ENCODE measurements at regions not wholly inside any gene's neighbourhood (a gene's known extent, or its start where the extent isn't known, plus 50 kb on each side); places are given as distances from the start of the nearest gene placed in this dataset.

GRCh38 chr9:108376140-108376539 lies 479.6 kb downstream of the ACTL7B start:
- H3K4me1 ChIP-seq (ENCODE audit: control insufficient read depth, insufficient read depth, low read length): no peaks in the 10 kb centered on the region
- H3K9ac ChIP-seq (ENCODE audit: low read depth, low read length): no peak overlapping the region
- H3K4me3 ChIP-seq (ENCODE audit: low read depth, low read length): no peak overlapping the region
- H3K36me3 ChIP-seq (ENCODE audit: control insufficient read depth, insufficient read depth, low read length): no peaks in the 10 kb centered on the region
- no peaks in the 10 kb centered on the region for H3K27me3 ChIP-seq (ENCODE audit: control insufficient read depth, insufficient read depth, low read length)
- no peaks in the 10 kb centered on the region for H3K9me3 ChIP-seq (ENCODE audit: control insufficient read depth, insufficient read depth, low read length)

- H3K36me3 ChIP-seq (ENCODE audit: control insufficient read depth, insufficient read depth, low read length): no peaks in the 10 kb centered on the region
- H3K4me1 ChIP-seq (ENCODE audit: control insufficient read depth, insufficient read depth, low read length): no peaks in the 10 kb centered on the region
- no peak overlapping the region for H3K9ac ChIP-seq (ENCODE audit: low read depth, low read length)
- no peaks in the 10 kb centered on the region for H3K27me3 ChIP-seq (ENCODE audit: control insufficient read depth, insufficient read depth, low read length)
- H3K9me3 ChIP-seq (ENCODE audit: control insufficient read depth, insufficient read depth, low read length): no peaks in the 10 kb centered on the region
- no peak overlapping the region for H3K4me3 ChIP-seq (ENCODE audit: low read depth, low read length)
These were observed 481.2 kb downstream of the ACTL7B start for GRCh38 chr9:108374626-108375025.

DNA sequence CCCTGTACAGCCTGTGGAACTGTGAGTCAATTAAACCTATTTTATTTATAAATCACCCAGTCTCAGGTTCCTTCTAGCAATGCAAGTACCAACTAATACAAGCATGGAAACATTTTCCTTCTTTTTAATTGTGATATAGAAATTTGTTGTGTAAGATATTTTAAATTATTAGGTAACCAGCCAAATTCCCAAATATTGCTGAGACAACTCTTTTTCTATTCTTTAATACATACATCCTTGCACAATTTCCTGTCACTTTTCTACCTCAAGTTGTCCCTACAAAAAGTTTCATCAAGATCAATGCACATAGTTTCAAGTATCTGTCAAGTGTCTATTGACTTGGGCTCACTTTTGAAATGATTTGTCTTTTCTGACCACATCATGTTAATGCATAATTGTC lies 488.6 kb downstream of the ACTL7B start:
- Histone ChIP-seq H3K36me3 (ENCODE audit: control insufficient read depth, insufficient read depth, low read length) (no peaks in the 10 kb centered on the region), H3K27me3 (ENCODE audit: control insufficient read depth, insufficient read depth, low read length) (no peaks in the 10 kb centered on the region), H3K4me1 (ENCODE audit: control insufficient read depth, insufficient read depth, low read length) (no peaks in the 10 kb centered on the region), H3K4me3 (ENCODE audit: low read depth, low read length) (no peak overlapping the region), H3K9ac (ENCODE audit: low read depth, low read length) (no peak overlapping the region), H3K9me3 (ENCODE audit: control insufficient read depth, insufficient read depth, low read length) (no peaks in the 10 kb centered on the region)

DNA sequence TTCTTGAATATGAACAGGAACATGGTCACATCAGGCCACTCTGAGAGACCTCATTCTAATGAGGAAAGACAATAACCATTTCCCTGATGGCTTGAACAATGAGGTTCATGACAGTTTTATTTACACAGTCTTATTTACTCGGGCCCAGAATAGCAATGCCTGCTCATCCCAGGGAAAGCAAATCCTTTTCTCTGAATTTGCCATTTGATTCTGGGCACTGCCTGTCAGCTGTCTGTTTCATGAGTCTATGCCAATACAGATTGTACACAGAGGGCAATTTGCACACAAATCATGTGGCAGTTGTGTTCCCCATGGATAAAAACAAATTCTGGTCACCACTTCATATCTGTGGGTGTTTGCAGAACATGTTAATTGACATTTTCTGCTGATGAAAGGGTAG lies 492.5 kb downstream of the ACTL7B start:
- Histone ChIP-seq H3K27me3 (ENCODE audit: control insufficient read depth, insufficient read depth, low read length) (no peaks in the 10 kb centered on the region), H3K4me3 (ENCODE audit: low read depth, low read length) (no peak overlapping the region), H3K36me3 (ENCODE audit: control insufficient read depth, insufficient read depth, low read length) (no peaks in the 10 kb centered on the region), H3K9ac (ENCODE audit: low read depth, low read length) (no peak overlapping the region), H3K4me1 (ENCODE audit: control insufficient read depth, insufficient read depth, low read length) (no peaks in the 10 kb centered on the region), H3K9me3 (ENCODE audit: control insufficient read depth, insufficient read depth, low read length) (no peaks in the 10 kb centered on the region)

DNA sequence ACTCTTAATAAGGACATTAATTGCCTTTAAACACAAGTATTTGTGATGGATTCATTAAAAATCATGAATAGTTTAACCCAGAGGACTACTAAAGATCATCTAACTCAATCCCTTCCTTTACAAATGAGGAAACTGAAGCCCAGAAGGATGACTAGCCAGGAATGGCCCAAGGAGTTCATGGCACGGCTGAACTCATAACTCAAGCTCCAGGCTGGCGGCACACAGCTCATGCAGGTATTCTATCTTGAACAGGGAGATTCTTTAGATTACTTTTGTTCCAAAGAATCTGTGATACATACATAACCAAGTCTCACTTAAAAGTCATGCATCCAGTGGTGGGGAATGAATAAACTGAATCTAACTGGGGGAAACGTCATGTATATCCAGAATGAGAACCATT lies 495.5 kb downstream of the ACTL7B start:
- Histone ChIP-seq H3K9me3 (ENCODE audit: control insufficient read depth, insufficient read depth, low read length) (no peaks in the 10 kb centered on the region), H3K36me3 (ENCODE audit: control insufficient read depth, insufficient read depth, low read length) (no peaks in the 10 kb centered on the region), H3K4me1 (ENCODE audit: control insufficient read depth, insufficient read depth, low read length) (no peaks in the 10 kb centered on the region), H3K27me3 (ENCODE audit: control insufficient read depth, insufficient read depth, low read length) (no peaks in the 10 kb centered on the region), H3K4me3 (ENCODE audit: low read depth, low read length) (no peak overlapping the region), H3K9ac (ENCODE audit: low read depth, low read length) (no peak overlapping the region)

DNA sequence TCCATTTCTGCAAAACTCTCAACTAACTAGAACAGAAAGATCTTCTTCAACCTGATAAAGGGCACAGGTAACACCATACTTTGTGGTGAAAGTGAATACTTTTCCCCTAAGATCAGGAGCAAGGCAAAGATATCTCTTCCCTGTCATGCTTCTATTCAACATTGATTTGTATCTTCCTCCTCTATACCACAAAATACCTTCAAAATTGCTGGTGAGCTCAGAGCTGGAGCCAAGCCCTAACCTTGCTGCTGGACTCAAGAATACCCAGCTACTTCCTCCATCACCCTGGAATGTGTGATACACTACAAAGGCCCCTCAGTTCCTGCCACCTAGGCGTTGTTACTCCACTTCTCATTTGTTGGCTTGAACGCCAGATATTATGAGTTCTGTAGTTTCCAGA lies 499.0 kb downstream of the ACTL7B start:
- Histone ChIP-seq H3K36me3 (ENCODE audit: control insufficient read depth, insufficient read depth, low read length) (no peaks in the 10 kb centered on the region), H3K27me3 (ENCODE audit: control insufficient read depth, insufficient read depth, low read length) (no peaks in the 10 kb centered on the region), H3K9me3 (ENCODE audit: control insufficient read depth, insufficient read depth, low read length) (no peaks in the 10 kb centered on the region), H3K9ac (ENCODE audit: low read depth, low read length) (no peak overlapping the region), H3K4me1 (ENCODE audit: control insufficient read depth, insufficient read depth, low read length) (no peaks in the 10 kb centered on the region), H3K4me3 (ENCODE audit: low read depth, low read length) (no peak overlapping the region)

- Histone ChIP-seq H3K36me3 (ENCODE audit: control insufficient read depth, insufficient read depth, low read length) (no peaks in the 10 kb centered on the region), H3K9me3 (ENCODE audit: control insufficient read depth, insufficient read depth, low read length) (no peaks in the 10 kb centered on the region), H3K27me3 (ENCODE audit: control insufficient read depth, insufficient read depth, low read length) (no peaks in the 10 kb centered on the region), H3K4me1 (ENCODE audit: control insufficient read depth, insufficient read depth, low read length) (no peaks in the 10 kb centered on the region), H3K4me3 (ENCODE audit: low read depth, low read length) (no peak overlapping the region), H3K9ac (ENCODE audit: low read depth, low read length) (no peak overlapping the region)
These were observed 504.2 kb downstream of the ACTL7B start for GRCh38 chr9:108351571-108351970.

DNA sequence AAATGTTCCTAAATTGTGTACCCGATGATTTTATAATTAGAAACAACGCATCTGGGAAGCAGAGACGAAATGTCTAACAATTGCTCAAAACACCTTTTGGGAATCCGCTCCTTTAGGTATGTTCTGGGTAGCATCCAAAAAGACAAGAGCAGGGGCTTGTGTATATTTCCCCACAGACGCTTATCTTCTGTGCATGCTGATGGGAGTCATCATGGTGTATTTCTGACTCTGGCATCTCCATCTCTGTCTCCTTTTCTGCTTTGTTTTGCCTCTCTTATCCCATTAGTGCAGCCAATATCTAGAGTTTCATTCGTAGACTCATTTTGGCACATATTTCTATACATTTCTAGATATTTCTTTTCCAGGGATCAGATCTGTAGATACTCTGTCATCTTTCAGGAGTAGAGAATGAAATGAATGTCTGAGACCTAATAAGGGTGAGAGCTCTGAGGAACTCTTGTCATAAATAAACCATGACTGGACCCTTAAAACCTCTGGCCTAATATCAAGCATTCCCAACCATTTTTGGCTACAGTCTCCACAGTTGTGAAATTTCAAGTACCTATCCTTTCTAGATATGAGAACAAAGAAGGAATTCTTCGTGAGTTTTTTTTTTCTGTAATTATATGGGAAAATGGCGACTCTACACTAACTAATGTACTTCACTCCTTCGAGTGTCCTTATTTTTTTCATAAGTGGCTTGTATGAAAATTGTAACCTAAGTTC lies 508.2 kb downstream of the ACTL7B start:
- no peaks in the 10 kb centered on the region for H3K36me3 ChIP-seq (ENCODE audit: control insufficient read depth, insufficient read depth, low read length)
- no peak overlapping the region for H3K4me3 ChIP-seq (ENCODE audit: low read depth, low read length)
- H3K27me3 ChIP-seq (ENCODE audit: control insufficient read depth, insufficient read depth, low read length): no peaks in the 10 kb centered on the region
- H3K4me1 ChIP-seq (ENCODE audit: control insufficient read depth, insufficient read depth, low read length): no peaks in the 10 kb centered on the region
- no peak overlapping the region for H3K9ac ChIP-seq (ENCODE audit: low read depth, low read length)
- no peaks in the 10 kb centered on the region for H3K9me3 ChIP-seq (ENCODE audit: control insufficient read depth, insufficient read depth, low read length)

- H3K4me1 ChIP-seq (ENCODE audit: control insufficient read depth, insufficient read depth, low read length): no peaks in the 10 kb centered on the region
- H3K36me3 ChIP-seq (ENCODE audit: control insufficient read depth, insufficient read depth, low read length): no peaks in the 10 kb centered on the region
- H3K27me3 ChIP-seq (ENCODE audit: control insufficient read depth, insufficient read depth, low read length): no peaks in the 10 kb centered on the region
- no peak overlapping the region for H3K4me3 ChIP-seq (ENCODE audit: low read depth, low read length)
- H3K9me3 ChIP-seq (ENCODE audit: control insufficient read depth, insufficient read depth, low read length): no peaks in the 10 kb centered on the region
- no peak overlapping the region for H3K9ac ChIP-seq (ENCODE audit: low read depth, low read length)
These were observed 510.0 kb downstream of the ACTL7B start for GRCh38 chr9:108345826-108346225.

DNA sequence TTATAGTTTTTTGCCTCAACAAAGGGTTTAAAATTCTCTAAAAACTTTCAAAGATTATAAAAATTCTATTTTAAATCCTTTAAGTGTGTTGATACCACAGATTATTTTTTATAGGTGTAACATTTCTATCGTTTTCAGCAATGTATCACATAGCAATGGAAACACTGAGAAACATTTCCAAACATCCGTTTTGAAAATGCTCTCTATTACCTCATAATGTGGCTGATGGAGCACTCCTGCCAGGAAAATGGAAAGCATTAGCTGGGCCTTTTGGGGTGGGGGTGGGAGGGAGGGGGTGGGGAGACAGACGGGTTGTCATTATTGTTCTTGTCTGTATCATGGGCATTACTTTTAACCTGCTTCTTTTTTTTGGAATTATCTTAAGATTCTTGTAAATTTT lies 516.5 kb downstream of the ACTL7B start:
- Histone ChIP-seq H3K9ac (ENCODE audit: low read depth, low read length) (no peak overlapping the region), H3K27me3 (ENCODE audit: control insufficient read depth, insufficient read depth, low read length) (no peaks in the 10 kb centered on the region), H3K4me3 (ENCODE audit: low read depth, low read length) (no peak overlapping the region), H3K4me1 (ENCODE audit: control insufficient read depth, insufficient read depth, low read length) (no peaks in the 10 kb centered on the region), H3K9me3 (ENCODE audit: control insufficient read depth, insufficient read depth, low read length) (no peaks in the 10 kb centered on the region), H3K36me3 (ENCODE audit: control insufficient read depth, insufficient read depth, low read length) (no peaks in the 10 kb centered on the region)

DNA sequence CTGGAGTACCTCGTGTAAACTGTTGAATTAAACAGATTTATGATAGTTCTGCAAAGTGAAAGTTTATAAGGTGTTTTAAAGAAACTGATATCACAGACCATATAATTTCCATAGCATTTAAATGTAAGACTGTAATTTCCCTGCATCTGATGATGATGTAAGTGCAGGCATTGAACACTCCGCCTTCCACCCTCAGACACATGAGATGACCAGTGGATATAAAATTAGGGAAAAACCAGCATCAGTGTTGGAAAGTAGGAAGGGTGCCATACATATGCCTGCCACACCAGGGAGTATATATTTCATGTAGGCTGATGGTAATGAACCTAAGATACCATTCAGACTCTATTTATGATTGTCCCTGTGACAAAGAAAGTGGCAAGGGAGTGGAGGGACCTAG lies 519.2 kb downstream of the ACTL7B start:
- Histone ChIP-seq H3K27me3 (ENCODE audit: control insufficient read depth, insufficient read depth, low read length) (no peaks in the 10 kb centered on the region), H3K4me1 (ENCODE audit: control insufficient read depth, insufficient read depth, low read length) (peaks cover 4% of the 10 kb centered on the region), H3K9ac (ENCODE audit: low read depth, low read length) (no peak overlapping the region), H3K4me3 (ENCODE audit: low read depth, low read length) (no peak overlapping the region), H3K36me3 (ENCODE audit: control insufficient read depth, insufficient read depth, low read length) (no peaks in the 10 kb centered on the region), H3K9me3 (ENCODE audit: control insufficient read depth, insufficient read depth, low read length) (no peaks in the 10 kb centered on the region)

- no peak overlapping the region for H3K9ac ChIP-seq (ENCODE audit: low read depth, low read length)
- H3K36me3 ChIP-seq (ENCODE audit: control insufficient read depth, insufficient read depth, low read length): no peaks in the 10 kb centered on the region
- no peak overlapping the region for H3K4me3 ChIP-seq (ENCODE audit: low read depth, low read length)
- no peaks in the 10 kb centered on the region for H3K27me3 ChIP-seq (ENCODE audit: control insufficient read depth, insufficient read depth, low read length)
- H3K9me3 ChIP-seq (ENCODE audit: control insufficient read depth, insufficient read depth, low read length): no peaks in the 10 kb centered on the region
- peaks cover 4% of the 10 kb centered on the region for H3K4me1 ChIP-seq (ENCODE audit: control insufficient read depth, insufficient read depth, low read length)
These were observed 522.2 kb downstream of the ACTL7B start for GRCh38 chr9:108333530-108333983.

Data from iPS-15b (cell line).